ENCODE measurements at regions not wholly inside any gene's neighbourhood (a gene's known extent, or its start where the extent isn't known, plus 50 kb on each side); places are given as distances from the start of the nearest gene placed in this dataset.

DNA sequence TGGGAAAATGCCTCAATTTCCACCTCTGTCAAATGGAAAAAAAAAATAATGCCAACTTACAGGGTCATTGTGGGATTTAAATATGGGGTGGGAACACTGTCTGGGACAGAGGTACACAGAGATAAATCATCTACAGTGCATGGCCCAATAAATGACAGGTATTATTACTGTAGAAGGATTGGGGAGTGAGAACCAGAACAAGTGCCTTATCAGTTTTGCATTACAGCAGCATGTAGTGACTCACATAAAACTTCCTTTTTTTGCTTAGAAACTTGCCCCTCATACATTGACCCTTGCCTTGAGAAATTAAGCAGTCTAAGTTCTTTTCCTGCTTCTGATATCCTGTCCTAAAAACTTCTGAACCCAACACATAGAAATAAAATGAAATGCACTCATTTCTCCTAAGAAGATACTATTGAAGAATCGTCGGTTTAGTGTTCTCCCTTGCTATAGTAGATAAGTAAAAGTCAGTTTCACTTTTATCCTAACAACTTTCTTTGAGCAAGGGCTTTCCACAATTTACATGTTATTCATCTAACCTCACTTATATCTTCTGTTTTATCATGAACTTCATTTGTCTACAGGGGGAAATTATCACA lies 121.0 kb upstream of the HAAO start:
- no peak for DNase-seq

- no peak for DNase-seq
Observed at GRCh38 chr2:42910645-42911405, 118.4 kb upstream of the HAAO start.

GRCh38 chr2:42909966-42910365 lies 117.6 kb upstream of the HAAO start:
- DNase-seq, result no peak

DNA sequence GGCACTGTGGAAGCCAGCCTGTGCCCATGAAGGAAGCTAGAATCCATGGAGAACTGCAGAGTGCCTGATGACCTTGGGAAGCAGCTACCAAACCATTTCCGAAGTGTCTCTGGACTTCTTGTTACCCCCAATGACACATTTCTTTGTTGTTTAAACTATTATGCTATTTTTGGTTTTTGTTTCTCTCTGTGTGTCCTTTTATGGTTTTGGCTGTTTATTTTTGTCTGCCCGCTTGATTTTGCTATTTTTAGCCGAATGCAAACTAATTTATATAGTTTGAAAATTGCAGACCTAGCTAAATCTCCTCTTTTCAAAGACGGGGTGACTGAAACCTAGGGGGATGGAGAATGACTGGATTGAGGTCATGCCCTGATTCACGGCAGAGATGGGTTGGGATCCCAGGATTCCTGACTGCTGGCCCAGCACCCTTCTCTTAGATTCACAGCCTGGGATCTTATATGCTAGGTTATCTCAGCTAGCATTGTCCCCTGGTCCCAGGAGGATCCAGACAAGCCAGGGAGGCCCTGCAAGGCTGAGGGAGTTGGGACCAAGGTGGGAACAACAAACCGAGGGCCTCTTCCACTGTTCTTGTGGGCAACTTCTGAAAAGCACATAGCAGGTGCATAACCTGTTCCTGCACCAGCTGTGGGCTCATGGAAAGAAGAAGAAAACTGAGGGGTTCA lies 116.3 kb upstream of the HAAO start:
- no peak for DNase-seq

GRCh38 chr2:42907835-42908234 lies 115.5 kb upstream of the HAAO start:
- DNase-seq, result no peak

- DNase-seq, result no peak
Observed at GRCh38 chr2:42906557-42907411, 114.4 kb upstream of the HAAO start.

- no peak for DNase-seq
Observed at GRCh38 chr2:42906111-42906556, 113.8 kb upstream of the HAAO start.

- DNase-seq, result no peak
Observed at GRCh38 chr2:42905341-42906110, 113.1 kb upstream of the HAAO start.

GRCh38 chr2:42904576-42904876 lies 112.1 kb upstream of the HAAO start:
- DNase-seq, result no peak

DNA sequence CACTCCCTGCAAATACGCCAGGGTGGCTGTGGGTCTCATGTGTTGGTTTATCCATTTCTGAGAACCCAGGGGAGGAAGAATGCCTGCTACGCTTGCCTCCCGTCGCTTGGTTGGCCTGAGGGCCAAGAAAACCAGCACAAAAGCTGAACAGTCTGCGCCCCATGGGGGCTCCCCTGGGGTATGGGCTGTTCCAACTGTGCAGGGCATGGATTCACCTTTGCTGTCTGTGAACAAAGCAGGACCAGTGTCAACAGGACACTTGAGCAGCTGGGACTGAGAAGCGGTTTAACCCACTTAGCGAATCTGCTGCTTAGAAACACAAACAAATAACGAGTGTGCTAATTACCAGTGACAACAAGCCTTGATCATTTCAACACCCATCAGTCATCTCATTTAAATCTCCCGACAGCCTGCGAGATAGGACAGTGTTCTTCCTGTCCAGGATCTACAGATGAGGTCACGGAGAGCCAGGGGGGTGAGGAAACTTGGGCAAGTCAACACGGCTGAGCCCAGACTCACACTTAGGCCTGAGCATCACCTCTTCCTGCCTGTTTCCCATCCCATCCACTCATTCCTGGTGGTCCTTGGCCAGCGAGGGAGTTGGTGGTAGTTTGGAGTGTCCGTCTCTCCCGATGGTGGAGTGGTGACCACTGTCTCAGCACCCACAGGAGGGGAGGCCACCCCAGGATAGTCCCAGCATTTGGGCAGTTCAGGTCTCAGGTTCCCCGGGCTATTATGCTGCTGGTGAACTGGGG lies 111.6 kb upstream of the HAAO start:
- no peak for DNase-seq

GRCh38 chr2:42902939-42903709 lies 110.7 kb upstream of the HAAO start:
- DNase-seq, result no peak

DNA sequence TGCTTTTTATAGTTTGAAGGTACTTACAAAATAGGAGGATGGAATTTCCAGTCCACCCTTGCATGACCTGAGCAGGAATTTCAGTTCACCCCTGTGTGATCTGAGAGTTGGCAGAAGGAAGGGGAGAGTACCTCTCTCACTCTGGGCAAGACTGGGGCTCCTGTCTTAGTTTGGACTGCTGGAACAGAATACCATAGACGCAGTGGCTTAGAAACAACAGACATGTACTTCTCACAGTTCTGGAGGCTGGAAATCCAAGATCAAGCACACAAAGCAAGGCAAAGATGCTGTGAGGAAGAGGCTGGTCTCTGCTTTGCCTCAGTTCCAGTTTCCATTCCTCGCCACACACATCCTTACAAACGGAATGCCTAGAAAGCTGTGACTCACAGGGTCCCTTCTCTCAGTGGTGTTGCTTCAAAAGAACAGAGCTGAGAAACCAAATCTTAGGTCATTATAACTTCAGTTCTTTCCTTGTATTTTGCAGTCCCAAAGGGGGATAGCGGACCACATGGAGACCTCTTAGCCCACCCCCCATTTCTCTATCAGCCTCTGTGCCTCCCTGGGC lies 108.8 kb upstream of the HAAO start:
- no peak for DNase-seq

DNA sequence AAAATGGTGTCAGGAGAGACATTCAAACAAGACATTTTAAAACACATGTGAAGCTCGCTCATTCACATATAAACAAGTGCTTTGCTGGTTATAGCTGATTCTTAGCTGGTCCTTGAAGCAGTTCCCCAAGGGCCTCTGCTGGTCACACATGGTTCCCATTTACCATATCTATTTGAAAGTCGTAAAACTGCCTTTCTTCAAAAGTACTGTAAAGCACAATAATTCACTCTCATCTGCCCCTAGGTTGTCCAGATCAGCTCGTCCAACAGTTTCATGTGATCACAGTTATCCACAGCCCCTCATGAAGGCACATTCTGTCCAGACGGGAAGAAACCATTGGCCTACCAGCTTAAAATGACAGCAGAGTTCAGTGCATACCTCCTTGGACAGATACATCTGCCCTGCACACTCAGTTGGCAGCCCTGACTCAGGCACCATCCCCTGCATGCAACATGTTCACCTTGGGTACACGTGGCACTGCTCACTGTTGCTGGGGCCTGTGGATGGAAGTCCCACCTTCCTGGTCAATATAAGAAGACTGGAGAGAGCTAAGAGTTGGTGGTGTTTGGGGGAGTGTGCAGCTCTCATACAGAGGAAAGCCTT lies 108.0 kb upstream of the HAAO start:
- no peak for DNase-seq

DNA sequence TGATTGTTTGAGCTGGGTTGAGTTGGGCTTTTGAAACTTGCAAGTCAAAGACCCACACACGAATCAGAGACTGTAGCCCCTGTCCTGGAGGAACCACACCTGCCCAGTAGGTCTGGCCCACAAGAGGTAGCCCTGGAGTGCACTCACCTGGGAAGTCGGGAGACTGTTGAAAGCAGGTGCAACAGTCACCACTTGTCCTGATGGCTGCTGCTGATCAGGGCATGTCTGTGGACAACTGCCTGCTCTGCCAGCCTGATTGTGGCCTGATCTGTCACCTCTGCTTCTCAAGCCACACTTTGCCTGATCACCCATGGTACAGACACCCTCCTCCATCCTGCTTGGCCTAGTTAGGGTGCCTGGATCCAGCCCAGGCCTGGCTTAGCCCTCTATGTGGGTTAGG lies 105.0 kb upstream of the HAAO start:
- DNase-seq, result no peak

DNA sequence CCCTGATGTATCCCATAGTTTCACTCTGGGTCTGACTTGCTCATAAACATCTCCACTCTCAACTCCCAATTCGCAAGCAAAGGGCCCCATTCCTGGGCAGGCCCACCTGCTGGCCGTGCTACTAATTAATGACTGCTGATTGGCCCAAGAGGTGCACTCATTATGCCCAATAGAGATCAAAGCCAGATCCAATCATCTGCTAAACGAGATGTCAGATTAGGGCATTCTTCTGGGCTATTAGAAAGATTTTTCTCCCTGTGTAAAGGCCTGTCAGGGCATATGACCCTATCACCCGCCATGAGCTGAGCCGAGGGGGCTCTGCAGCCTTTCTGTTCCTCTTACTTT lies 103.4 kb upstream of the HAAO start:
- no peak for DNase-seq

DNA sequence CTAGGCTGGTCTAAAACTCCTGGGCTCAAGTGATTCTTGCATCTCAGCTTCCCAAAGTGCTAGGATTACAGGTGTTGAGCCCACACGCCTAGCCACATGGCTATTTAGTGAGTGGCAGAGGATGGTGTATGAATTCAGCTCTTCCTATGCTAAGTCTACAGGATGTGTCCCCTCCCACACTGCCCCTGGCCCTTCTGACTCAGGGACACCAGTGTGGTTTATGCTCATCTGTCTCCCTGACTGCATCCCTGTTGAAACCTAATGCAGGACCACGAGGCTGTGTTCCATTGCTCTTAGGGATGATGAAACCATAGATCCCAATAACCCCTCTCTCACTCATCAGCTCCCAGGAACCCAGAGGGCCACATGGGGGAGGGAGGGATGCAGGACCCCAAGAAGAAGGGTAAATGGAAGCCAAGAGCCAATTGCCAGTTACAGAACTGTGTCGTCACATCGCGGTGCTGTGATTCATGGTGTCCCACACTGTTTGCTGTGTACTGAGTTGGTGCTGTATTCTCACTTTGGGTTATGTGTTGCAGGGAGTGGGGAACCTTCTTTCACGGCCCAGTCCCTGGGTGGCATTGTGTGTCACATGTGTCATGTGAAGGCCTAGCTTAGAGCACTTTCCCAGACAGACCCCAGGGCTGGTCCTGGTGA lies 102.9 kb upstream of the HAAO start:
- no peak for DNase-seq

DNA sequence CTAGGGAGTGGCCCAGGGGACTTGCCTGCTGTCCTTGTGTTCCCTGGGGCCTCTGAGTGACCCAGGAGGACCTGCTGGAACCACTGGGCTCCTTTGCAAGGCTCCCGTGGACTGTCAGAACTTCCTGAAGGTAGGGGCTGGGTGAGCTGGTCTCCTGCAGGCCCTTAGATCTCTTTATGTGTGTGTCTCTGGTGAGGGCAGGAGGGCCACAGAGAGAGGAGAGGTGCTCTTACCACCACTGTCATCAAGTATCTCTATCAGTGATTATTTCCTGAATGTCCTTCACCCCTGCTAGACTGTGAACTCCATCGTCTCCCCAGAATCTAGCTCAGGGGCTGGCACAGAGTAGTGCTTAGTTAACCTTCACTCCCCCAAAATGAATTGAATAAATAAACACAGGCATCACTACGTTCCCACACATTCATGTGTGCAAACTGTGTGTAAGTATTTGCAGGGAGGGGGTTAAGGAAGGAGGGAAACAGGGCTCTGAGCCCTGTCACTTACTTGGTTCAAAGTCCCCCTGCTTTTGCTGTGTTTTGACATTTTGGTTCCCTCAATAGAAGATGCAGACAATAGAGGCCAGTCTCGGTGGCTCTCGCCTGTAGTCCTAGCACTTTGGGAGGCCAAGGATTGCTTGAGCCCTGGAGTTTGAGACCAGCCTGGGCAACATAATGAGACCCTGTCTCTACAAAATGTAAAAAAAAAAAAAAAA lies 100.8 kb upstream of the HAAO start:
- no peak for DNase-seq

- DNase-seq, result no peak
Observed at GRCh38 chr2:42890791-42891355, 98.5 kb upstream of the HAAO start.
